ENCODE measurements at regions not wholly inside any gene's neighbourhood (a gene's known extent, or its start where the extent isn't known, plus 50 kb on each side); places are given as distances from the start of the nearest gene placed in this dataset.

DNA sequence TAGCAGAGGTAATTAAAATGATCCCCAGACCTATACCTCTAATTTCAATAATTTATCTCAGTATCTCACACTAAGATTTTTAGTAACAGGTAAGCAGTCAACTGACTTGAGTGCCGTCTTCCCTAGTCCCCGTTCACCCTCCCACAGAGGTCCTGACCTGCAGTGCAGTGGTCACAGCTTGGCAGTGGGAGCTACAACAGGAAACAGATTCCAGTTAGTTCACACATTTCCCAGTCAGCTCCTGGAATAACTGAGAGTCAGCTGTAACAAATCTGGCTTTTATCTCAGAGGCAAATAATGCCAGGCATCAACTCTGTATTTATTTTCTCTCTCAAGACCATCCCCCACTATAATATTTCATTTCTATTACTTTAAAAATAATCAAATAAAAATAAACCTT is 308.2 kb downstream of the ATP23 start:
- H3K36me3 ChIP-seq (ENCODE audit: control insufficient read depth in 2 of 2, insufficient read depth in 2 of 2, low read length in 1 of 2), result no peaks in the 10 kb centered on the region
- H3K4me3 ChIP-seq (ENCODE audit: low read length in 2 of 2), result no peak overlapping the region
- H3K27ac ChIP-seq (ENCODE audit: low read depth in 1 of 2, low read length in 1 of 2), result no peak overlapping the region
- H3K9me3 ChIP-seq (ENCODE audit: control insufficient read depth in 2 of 2, insufficient read depth in 1 of 2, low read length in 1 of 2), result no peaks in the 10 kb centered on the region
- DNase-seq (ENCODE audit: low read depth in 6 of 9, low spot score in 9 of 9), result no peak
- 91% methylated on average over 2 of the region's 2 CpGs for WGBS
- no peaks in the 10 kb centered on the region for H3K4me1 ChIP-seq (ENCODE audit: control insufficient read depth in 2 of 2, insufficient read depth in 2 of 2, low read length in 2 of 2)
- H3K27me3 ChIP-seq (ENCODE audit: control insufficient read depth in 2 of 2, insufficient read depth in 1 of 2, low read length in 1 of 2), result no peaks in the 10 kb centered on the region

DNA sequence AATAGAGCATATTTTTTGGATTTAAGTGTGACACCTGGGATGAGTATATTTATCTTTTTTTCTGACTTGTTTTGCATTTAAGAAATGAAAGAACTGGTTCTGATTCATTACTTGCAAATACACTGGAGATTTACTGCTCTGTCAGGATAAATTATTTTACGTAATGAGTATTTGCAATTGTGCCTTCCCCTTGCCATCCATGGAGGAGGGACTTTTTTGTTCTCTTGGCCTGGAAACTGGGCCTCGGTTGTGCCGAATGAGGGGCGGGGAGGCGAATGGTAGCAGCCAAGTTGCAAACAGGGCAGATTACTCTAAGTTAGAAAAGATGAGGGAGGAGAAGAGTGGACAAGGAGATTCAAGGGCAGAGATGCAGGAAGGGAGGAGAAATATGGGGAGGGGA is 308.7 kb downstream of the ATP23 start:
- no peaks in the 10 kb centered on the region for H3K36me3 ChIP-seq (ENCODE audit: control insufficient read depth in 2 of 2, insufficient read depth in 2 of 2, low read length in 1 of 2)
- WGBS, result 94% methylated on average over 5 of the region's 5 CpGs
- H3K9me3 ChIP-seq (ENCODE audit: control insufficient read depth in 2 of 2, insufficient read depth in 1 of 2, low read length in 1 of 2), result no peaks in the 10 kb centered on the region
- no peak overlapping the region for H3K4me3 ChIP-seq (ENCODE audit: low read length in 2 of 2)
- no peak for DNase-seq (ENCODE audit: low read depth in 6 of 9, low spot score in 9 of 9)
- H3K4me1 ChIP-seq (ENCODE audit: control insufficient read depth in 2 of 2, insufficient read depth in 2 of 2, low read length in 2 of 2), result no peaks in the 10 kb centered on the region
- H3K27ac ChIP-seq (ENCODE audit: low read depth in 1 of 2, low read length in 1 of 2), result no peak overlapping the region
- H3K27me3 ChIP-seq (ENCODE audit: control insufficient read depth in 2 of 2, insufficient read depth in 1 of 2, low read length in 1 of 2), result no peaks in the 10 kb centered on the region

DNA sequence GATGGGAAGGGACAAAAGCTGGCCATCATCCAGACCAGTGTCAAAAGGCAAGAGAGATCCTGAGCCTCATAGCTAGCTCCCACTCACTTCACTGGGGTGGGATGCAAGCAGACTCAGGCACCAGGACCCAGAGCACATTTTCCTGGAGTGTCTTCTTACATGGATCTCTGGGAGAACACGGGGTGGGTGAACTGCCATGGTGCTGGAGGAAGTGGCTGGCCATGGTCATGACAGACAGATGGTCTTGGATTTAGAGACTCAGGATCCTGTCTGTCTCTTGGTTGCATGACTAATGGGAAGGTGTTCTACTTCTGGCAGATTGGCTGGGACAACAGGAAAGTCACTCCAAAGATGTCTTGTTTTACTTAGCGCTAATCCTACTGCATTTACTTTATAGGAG is 311.5 kb downstream of the ATP23 start:
- no peak overlapping the region for H3K4me3 ChIP-seq (ENCODE audit: low read length in 2 of 2)
- H3K27me3 ChIP-seq (ENCODE audit: control insufficient read depth in 2 of 2, insufficient read depth in 1 of 2, low read length in 1 of 2), result no peaks in the 10 kb centered on the region
- H3K36me3 ChIP-seq (ENCODE audit: control insufficient read depth in 2 of 2, insufficient read depth in 2 of 2, low read length in 1 of 2), result no peaks in the 10 kb centered on the region
- H3K4me1 ChIP-seq (ENCODE audit: control insufficient read depth in 2 of 2, insufficient read depth in 2 of 2, low read length in 2 of 2), result no peaks in the 10 kb centered on the region
- H3K9me3 ChIP-seq (ENCODE audit: control insufficient read depth in 2 of 2, insufficient read depth in 1 of 2, low read length in 1 of 2), result no peaks in the 10 kb centered on the region
- no peak overlapping the region for H3K27ac ChIP-seq (ENCODE audit: low read depth in 1 of 2, low read length in 1 of 2)
- DNase-seq (ENCODE audit: low read depth in 6 of 9, low spot score in 9 of 9), result no peak
- 90% methylated on average over 2 of the region's 2 CpGs for WGBS

DNA sequence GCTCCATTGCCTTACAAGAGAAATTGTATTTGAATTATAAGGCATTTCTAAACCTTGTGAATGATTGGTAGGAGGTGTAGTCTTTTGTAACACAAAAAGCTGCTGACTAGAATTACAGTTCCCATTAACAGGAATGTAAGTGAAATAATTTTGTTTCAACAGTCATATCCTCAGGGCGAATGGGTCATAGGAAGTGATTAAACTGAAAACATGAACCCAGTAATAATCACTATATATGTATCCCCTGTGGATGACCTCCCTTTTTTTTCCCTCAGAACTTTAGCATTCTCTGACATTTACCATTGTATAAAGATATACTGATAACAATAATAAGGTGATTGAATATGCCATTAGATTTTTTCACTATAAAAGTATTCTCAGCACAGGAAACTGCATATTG is 312.3 kb downstream of the ATP23 start:
- Histone ChIP-seq H3K36me3 (ENCODE audit: control insufficient read depth in 2 of 2, insufficient read depth in 2 of 2, low read length in 1 of 2) (no peaks in the 10 kb centered on the region), H3K4me3 (ENCODE audit: low read length in 2 of 2) (no peak overlapping the region), H3K4me1 (ENCODE audit: control insufficient read depth in 2 of 2, insufficient read depth in 2 of 2, low read length in 2 of 2) (no peaks in the 10 kb centered on the region), H3K27ac (ENCODE audit: low read depth in 1 of 2, low read length in 1 of 2) (no peak overlapping the region), H3K9me3 (ENCODE audit: control insufficient read depth in 2 of 2, insufficient read depth in 1 of 2, low read length in 1 of 2) (no peaks in the 10 kb centered on the region), H3K27me3 (ENCODE audit: control insufficient read depth in 2 of 2, insufficient read depth in 1 of 2, low read length in 1 of 2) (no peaks in the 10 kb centered on the region)
- WGBS, result 84% methylated on average over 1 of the region's 1 CpG
- no peak for DNase-seq (ENCODE audit: low read depth in 6 of 9, low spot score in 9 of 9)

DNA sequence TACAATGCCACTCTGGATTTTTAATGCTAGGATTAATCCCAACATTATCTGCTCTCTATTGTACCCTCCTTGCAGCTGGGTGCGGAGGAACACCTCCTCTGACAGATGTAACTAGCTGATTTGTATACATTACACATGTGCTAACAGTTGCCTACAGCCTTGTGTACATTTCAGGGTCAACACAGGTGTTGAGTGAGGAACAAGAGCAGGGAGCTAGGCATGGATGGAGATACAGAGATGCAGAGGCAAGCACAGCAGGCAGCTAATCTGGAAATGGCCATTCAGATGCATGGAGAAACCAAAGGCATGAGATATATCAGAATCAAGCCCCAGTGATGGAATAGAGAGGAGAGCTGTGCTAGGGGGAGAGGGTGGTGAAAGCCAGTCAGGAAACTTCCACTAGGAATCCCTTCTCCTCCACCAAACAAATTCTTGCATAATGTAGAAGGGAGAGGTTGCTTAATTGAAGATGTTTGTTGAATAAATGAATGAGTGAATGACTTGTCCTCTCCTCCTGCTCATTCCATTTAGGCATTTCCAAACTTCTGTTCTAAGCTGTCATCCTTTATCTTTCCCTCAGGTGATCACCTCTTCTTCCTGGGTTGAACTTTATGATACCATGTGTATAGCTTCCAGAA is 313.2 kb downstream of the ATP23 start:
- WGBS, result 90% methylated on average over 1 of the region's 1 CpG
- H3K27me3 ChIP-seq (ENCODE audit: control insufficient read depth in 2 of 2, insufficient read depth in 1 of 2, low read length in 1 of 2), result no peaks in the 10 kb centered on the region
- no peak overlapping the region for H3K4me3 ChIP-seq (ENCODE audit: low read length in 2 of 2)
- H3K36me3 ChIP-seq (ENCODE audit: control insufficient read depth in 2 of 2, insufficient read depth in 2 of 2, low read length in 1 of 2), result no peaks in the 10 kb centered on the region
- H3K4me1 ChIP-seq (ENCODE audit: control insufficient read depth in 2 of 2, insufficient read depth in 2 of 2, low read length in 2 of 2), result no peaks in the 10 kb centered on the region
- no peak overlapping the region for H3K27ac ChIP-seq (ENCODE audit: low read depth in 1 of 2, low read length in 1 of 2)
- H3K9me3 ChIP-seq (ENCODE audit: control insufficient read depth in 2 of 2, insufficient read depth in 1 of 2, low read length in 1 of 2), result no peaks in the 10 kb centered on the region
- no peak for DNase-seq (ENCODE audit: low read depth in 6 of 9, low spot score in 9 of 9)

- DNase-seq (ENCODE audit: low read depth in 6 of 9, low spot score in 9 of 9), result no peak
- H3K4me3 ChIP-seq (ENCODE audit: low read length in 2 of 2), result no peak overlapping the region
- H3K27me3 ChIP-seq (ENCODE audit: control insufficient read depth in 2 of 2, insufficient read depth in 1 of 2, low read length in 1 of 2), result no peaks in the 10 kb centered on the region
- H3K4me1 ChIP-seq (ENCODE audit: control insufficient read depth in 2 of 2, insufficient read depth in 2 of 2, low read length in 2 of 2), result no peaks in the 10 kb centered on the region
- H3K27ac ChIP-seq (ENCODE audit: low read depth in 1 of 2, low read length in 1 of 2), result no peak overlapping the region
- H3K9me3 ChIP-seq (ENCODE audit: control insufficient read depth in 2 of 2, insufficient read depth in 1 of 2, low read length in 1 of 2), result no peaks in the 10 kb centered on the region
- no peaks in the 10 kb centered on the region for H3K36me3 ChIP-seq (ENCODE audit: control insufficient read depth in 2 of 2, insufficient read depth in 2 of 2, low read length in 1 of 2)
- WGBS, result 94% methylated on average over 1 of the region's 1 CpG
Measured at GRCh38 chr12:58262796-58263195, 321.4 kb downstream of the ATP23 start.

GRCh38 chr12:58263816-58264215 is 322.4 kb downstream of the ATP23 start:
- Histone ChIP-seq H3K36me3 (ENCODE audit: control insufficient read depth in 2 of 2, insufficient read depth in 2 of 2, low read length in 1 of 2) (no peaks in the 10 kb centered on the region), H3K9me3 (ENCODE audit: control insufficient read depth in 2 of 2, insufficient read depth in 1 of 2, low read length in 1 of 2) (no peaks in the 10 kb centered on the region), H3K4me1 (ENCODE audit: control insufficient read depth in 2 of 2, insufficient read depth in 2 of 2, low read length in 2 of 2) (no peaks in the 10 kb centered on the region), H3K4me3 (ENCODE audit: low read length in 2 of 2) (no peak overlapping the region), H3K27me3 (ENCODE audit: control insufficient read depth in 2 of 2, insufficient read depth in 1 of 2, low read length in 1 of 2) (no peaks in the 10 kb centered on the region), H3K27ac (ENCODE audit: low read depth in 1 of 2, low read length in 1 of 2) (no peak overlapping the region)
- 85% methylated on average over 1 of the region's 1 CpG for WGBS
- DNase-seq (ENCODE audit: low read depth in 6 of 9, low spot score in 9 of 9), result no peak

- no peak for DNase-seq (ENCODE audit: low read depth in 6 of 9, low spot score in 9 of 9)
- no peaks in the 10 kb centered on the region for H3K36me3 ChIP-seq (ENCODE audit: control insufficient read depth in 2 of 2, insufficient read depth in 2 of 2, low read length in 1 of 2)
- no peak overlapping the region for H3K4me3 ChIP-seq (ENCODE audit: low read length in 2 of 2)
- no peaks in the 10 kb centered on the region for H3K4me1 ChIP-seq (ENCODE audit: control insufficient read depth in 2 of 2, insufficient read depth in 2 of 2, low read length in 2 of 2)
- H3K27me3 ChIP-seq (ENCODE audit: control insufficient read depth in 2 of 2, insufficient read depth in 1 of 2, low read length in 1 of 2), result no peaks in the 10 kb centered on the region
- no peaks in the 10 kb centered on the region for H3K9me3 ChIP-seq (ENCODE audit: control insufficient read depth in 2 of 2, insufficient read depth in 1 of 2, low read length in 1 of 2)
- H3K27ac ChIP-seq (ENCODE audit: low read depth in 1 of 2, low read length in 1 of 2), result no peak overlapping the region
Measured at GRCh38 chr12:58268069-58268468, 326.7 kb downstream of the ATP23 start.

DNA sequence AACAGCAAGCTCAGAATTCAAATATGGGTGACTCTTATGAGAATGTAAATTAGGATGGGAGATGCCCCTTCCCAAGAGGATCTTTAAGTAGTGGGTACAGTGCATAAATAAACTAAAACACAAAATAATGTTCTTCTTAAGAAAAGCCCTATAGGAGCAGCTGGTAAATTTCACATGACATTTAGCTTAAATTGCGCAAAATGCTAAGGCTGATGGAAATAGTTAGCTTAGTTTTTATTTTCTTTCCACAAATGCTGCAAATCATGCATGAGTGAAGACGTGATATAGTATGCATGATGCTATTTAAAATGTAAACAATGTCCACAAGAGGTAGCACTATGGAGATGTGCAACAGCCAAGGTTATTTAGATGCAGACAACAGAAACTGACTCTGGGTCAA is 328.1 kb downstream of the ATP23 start:
- 94% methylated on average over 2 of the region's 2 CpGs for whole genome bisulfite sequencing
- Histone ChIP-seq H3K9me3 (ENCODE audit: control insufficient read depth in 2 of 2, insufficient read depth in 1 of 2, low read length in 1 of 2) (no peaks in the 10 kb centered on the region), H3K27ac (ENCODE audit: low read depth in 1 of 2, low read length in 1 of 2) (no peak overlapping the region), H3K27me3 (ENCODE audit: control insufficient read depth in 2 of 2, insufficient read depth in 1 of 2, low read length in 1 of 2) (no peaks in the 10 kb centered on the region), H3K4me1 (ENCODE audit: control insufficient read depth in 2 of 2, insufficient read depth in 2 of 2, low read length in 2 of 2) (no peaks in the 10 kb centered on the region), H3K36me3 (ENCODE audit: control insufficient read depth in 2 of 2, insufficient read depth in 2 of 2, low read length in 1 of 2) (no peaks in the 10 kb centered on the region), H3K4me3 (ENCODE audit: low read length in 2 of 2) (no peak overlapping the region)
- DNase-seq (ENCODE audit: low read depth in 6 of 9, low spot score in 9 of 9), result no peak

Data from thymus (tissue), 11 donors.